Stimulated activated CD4-positive, alpha-beta T cell treated with anti-CD3 and anti-CD28 coated beads, TNF-alpha, amount 100 ng/mL, for 48 hours (primary cell): ENCODE measurements at regions not wholly inside any gene's neighbourhood (a gene's known extent, or its start where the extent isn't known, plus 50 kb on each side); places are given as distances from the start of the nearest gene placed in this dataset.

Experiments
- DNase-seq, 3 donors: peaks; one replicate each; pipeline ENCODE4 v3.0.0-alpha.2; 2020; ENCODE audit warnings: low read depth in 3 of 3

GRCh38 chr13:44022196-44022595 lies 142.5 kb downstream of the LACC1 start:
- DNase-seq, result no peak

GRCh38 chr13:44024167-44024845 lies 144.6 kb downstream of the LACC1 start:
- DNase-seq, result no peak

DNA sequence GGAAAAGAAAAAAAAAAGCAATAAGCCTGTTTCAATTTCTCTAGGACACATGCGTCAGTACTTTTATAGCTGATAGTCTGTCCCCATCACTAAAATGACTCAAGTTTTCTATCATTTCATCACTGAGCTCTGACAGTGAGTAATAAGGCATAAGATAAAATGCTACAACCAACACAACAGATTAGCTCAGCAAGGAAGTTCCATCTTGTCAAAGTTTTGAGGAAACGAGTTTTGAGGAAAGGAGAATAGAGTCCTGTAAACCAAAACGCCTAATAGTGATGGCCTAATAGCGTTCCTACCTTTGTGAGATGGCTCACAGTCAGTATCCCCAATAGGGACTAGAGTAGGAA lies 145.1 kb downstream of the LACC1 start:
- no peak for DNase-seq

- no peak for DNase-seq
These were observed 146.5 kb downstream of the LACC1 start for GRCh38 chr13:44026194-44026593.

DNA sequence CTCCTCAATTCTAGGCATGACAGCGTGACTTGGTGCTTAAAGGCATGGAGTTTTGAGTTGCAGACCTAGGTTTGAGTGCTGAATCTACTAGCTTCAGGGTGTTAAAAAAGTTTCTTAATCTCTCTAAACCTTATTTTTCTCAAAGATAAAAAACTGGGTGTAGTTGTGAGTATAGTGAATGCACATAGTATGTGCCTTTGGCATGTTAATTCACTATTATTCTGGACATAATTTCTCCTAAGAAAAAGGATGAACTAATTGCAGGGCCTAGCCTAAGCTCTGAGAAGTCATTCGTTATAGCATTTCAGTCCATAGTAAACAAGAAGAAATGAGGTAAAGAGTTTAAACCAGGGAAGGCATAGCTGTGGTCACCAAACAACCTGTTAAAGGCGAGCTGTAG lies 149.0 kb downstream of the LACC1 start:
- no peak for DNase-seq

GRCh38 chr13:44030615-44031014 lies 150.9 kb downstream of the LACC1 start:
- no peak for DNase-seq

DNA sequence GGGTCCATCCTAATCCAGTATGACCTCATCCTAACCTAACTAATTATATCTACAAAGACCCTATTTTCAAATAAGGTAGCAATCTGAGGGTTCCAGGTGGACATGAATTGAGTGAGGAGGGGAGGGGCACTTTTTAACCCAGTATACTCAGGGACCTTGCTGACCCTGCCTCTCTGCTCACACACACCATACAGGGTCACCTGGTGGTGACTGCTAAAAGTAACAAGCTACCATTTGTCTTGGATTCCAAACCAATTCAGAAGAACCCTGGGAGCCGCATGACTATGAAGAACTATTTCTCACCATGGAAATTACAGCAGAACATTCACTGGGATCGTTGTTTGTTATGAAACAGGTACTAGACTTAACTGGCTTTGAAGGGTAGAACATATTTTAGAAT lies 151.9 kb downstream of the LACC1 start:
- no peak for DNase-seq

DNA sequence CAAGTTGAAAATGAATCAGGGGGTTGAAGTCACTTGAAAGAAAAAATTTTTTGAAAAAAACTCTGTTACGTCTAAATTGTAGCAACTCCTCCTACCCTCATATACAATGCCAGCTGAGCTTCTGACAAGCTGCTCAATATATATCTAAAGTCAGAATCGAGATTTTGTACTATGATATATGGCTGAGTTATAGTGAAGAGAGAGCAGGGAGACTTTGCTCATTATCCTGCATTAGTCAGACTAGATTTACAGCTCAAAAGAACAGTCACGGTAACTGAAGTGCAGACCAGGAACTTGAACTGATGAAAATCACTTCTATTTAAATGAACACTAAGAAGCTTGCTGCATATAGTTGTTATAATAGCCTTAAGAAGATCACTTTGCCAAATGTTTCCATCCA lies 153.1 kb downstream of the LACC1 start:
- DNase-seq, result no peak

- no peak for DNase-seq
These were observed 155.7 kb downstream of the LACC1 start for GRCh38 chr13:44035400-44035799.

GRCh38 chr13:44040070-44040817 lies 160.5 kb downstream of the LACC1 start:
- DNase-seq, result no peak

DNA sequence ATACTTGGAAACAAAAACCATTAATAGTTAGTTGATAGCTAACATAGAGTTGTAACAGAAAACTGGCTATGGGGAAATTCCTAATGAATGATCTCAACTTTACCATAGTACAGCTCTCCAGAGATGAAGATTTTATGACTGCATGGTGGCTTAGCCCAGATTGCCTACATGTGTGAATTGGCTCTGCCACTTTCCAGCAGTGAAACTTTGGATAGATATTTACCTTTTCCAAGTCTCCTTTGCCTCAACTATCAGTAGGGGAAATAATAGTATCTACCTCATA lies 161.1 kb downstream of the LACC1 start:
- DNase-seq, result no peak

DNA sequence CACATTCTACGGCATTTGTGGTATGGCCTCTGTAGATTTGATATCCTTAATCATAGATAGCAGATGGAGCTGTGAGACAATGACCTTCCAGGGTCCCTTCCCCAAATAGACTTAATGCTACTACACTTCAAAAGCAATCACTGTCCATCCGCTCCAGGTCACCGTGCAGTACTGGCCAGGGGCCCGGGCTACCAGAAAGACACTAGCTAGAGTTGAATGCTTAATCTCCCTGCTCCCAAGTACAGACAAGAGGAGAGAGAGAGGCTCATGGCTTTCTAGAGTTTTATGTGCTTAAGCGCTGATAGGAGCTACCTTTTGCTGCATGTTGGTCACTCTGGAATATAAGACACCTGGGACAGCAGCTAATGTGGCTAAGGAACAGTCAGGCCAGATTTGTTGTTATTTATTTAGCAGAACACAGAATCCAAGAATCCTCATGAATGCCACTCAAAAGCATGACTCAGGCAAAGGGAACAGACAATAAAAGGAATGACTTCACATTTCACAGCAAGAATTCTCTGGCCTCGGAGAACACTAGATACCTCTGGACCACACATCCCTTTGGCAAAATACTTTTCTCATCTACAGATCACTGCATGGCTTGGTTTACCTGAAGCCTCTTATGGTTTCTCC lies 165.0 kb downstream of the LACC1 start:
- DNase-seq, result no peak

DNA sequence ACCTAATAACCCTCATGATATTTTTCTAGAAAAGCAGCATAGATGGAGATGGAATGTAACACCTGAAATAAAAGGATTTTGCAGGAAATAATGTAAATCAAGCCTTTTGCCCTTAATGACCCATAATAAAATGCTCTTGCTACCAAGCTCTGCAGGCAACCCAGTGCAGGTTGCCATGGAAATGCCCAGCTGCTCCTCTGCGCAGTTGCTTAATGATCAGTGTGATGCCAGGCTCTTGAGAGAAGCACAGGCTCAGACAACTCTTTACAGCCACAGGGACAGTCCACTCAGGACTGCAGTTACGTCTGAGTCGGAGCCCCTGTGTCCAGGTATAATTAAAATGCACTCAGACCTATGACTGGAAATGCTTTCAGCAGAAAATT lies 165.5 kb downstream of the LACC1 start:
- no peak for DNase-seq

DNA sequence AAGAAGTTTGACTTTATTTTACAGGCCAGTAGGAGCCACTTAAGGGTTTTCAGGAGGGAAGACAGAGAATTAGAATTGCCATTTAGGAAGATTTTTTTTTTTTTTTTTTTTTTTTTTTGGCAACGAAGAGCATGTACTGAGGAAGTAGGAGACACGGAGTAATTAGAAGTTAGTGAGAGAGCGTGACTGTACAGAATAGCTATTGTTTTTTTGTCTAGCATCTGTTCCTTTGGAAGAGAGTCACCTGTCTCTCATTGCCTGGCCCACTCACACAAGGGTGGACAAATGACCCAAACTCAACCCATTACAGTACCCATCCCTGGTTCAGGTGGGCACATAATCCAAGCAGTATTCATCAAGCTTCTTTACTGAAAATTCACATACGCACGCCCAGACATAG lies 166.7 kb downstream of the LACC1 start:
- DNase-seq, result no peak

- DNase-seq, result no peak
These were observed 168.6 kb downstream of the LACC1 start for GRCh38 chr13:44048326-44048725.

- no peak for DNase-seq
These were observed 169.6 kb downstream of the LACC1 start for GRCh38 chr13:44049081-44049945.

DNA sequence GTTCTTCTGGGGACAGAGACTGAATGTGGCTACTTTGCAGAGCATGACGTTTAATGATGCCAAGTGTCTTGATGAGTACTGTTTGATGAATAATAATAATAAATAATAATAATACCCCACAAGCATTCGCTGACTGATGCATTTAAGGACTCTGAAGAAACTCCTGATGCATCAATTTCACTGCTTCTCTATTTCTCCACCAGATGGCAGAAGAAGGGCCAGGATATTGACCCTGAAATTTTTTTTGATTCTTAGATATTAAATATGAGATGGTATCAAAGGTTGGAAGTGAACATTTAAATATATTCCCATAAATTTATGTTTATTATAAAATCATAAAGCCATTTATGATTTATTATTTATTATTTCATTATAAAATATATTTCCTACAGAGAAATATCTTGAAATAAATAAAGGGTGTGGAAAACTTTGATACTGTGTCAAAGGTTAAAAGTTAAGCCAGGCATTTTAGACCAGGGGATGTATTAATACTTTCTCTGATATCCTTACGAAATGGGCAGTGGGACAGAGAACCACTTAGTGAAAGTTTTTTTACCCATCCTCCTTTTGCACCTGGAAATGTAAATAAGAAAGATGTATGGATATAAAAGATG lies 170.9 kb downstream of the LACC1 start:
- no peak for DNase-seq

GRCh38 chr13:44051405-44051804 lies 171.7 kb downstream of the LACC1 start:
- no peak for DNase-seq

DNA sequence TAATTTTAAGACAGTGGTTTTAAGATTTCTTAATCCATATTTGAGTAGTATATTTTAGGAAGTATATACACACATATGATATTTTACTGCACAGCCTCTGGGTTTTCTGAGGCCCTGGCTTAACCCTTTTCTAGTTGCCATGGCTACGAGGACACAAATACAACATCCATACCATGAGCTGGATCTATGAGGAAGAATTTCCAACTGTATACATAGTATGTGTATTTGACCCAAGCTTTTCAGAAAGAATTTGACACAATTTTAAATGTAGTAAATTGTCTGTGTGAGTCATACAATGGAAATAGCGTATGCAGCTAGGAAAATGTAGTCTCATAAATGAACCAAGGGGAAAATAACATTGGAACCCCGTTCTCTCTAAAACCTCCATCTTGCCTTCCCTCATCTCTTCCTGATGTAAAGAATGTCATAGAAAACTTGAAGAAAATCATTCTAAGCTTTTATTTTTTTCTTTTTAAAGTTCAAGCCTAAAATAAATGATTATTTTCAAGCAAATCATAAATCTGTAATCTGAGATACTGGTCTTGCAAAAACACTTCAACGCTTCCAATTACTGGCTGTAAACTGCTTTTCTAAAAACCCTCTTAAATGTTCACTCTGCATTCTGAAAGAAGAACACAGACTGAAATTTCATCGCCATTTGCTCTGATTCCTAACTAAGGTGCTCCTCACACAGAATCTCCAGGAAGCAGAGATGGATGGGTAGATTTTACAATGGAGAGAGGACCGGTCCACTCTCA lies 172.4 kb downstream of the LACC1 start:
- no peak for DNase-seq

DNA sequence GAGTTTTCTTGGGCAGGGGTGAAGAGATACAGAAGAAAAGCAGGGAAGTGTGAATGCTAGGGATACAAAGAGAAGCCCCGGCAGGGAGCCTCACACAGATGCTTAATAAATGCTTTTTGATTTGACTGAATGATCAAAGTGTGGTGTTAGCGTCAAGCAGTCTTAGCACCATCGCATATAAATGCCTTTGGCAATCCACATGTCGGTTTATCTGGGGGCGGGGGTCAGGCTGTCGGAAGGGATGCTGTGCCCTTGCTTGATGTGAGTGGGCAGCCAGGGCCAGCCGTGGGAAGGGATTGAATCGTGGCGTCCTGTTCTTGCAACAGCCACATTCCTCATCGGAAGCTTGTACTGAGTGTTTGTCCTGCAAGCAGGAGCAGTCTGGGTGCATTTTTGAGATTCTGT lies 173.1 kb downstream of the LACC1 start:
- no peak for DNase-seq

GRCh38 chr13:44053208-44053607 lies 173.5 kb downstream of the LACC1 start:
- no peak for DNase-seq
